ENCODE measurements at regions not wholly inside any gene's neighbourhood (a gene's known extent, or its start where the extent isn't known, plus 50 kb on each side); places are given as distances from the start of the nearest gene placed in this dataset.

- H3K27me3 ChIP-seq: no peaks in the 10 kb centered on the region
- WGBS, 2 donors: 84 to 88% methylated on average over 9 of the region's 9 CpGs
- no peak overlapping the region for H3K4me3 ChIP-seq
- no peaks in the 10 kb centered on the region for H3K9me3 ChIP-seq
- ATAC-seq (no peak), DNase-seq (no peak), FAIRE-seq (no peak)
- no peaks in the 10 kb centered on the region for H3K4me1 ChIP-seq
- intact Hi-C loops (cut with DNase I): no loop called here
- H3K27ac ChIP-seq: no peak overlapping the region
- TF ChIP-seq, protein P1, sequence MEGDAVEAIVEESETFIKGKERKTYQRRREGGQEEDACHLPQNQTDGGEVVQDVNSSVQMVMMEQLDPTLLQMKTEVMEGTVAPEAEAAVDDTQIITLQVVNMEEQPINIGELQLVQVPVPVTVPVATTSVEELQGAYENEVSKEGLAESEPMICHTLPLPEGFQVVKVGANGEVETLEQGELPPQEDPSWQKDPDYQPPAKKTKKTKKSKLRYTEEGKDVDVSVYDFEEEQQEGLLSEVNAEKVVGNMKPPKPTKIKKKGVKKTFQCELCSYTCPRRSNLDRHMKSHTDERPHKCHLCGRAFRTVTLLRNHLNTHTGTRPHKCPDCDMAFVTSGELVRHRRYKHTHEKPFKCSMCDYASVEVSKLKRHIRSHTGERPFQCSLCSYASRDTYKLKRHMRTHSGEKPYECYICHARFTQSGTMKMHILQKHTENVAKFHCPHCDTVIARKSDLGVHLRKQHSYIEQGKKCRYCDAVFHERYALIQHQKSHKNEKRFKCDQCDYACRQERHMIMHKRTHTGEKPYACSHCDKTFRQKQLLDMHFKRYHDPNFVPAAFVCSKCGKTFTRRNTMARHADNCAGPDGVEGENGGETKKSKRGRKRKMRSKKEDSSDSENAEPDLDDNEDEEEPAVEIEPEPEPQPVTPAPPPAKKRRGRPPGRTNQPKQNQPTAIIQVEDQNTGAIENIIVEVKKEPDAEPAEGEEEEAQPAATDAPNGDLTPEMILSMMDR (IDR thresholded peaks at IDR 0.05): no peak
- H3K36me3 ChIP-seq: no peaks in the 10 kb centered on the region
Measured at GRCh38 chr11:105458071-105458470, 151.8 kb upstream of the GRIA4 start.

DNA sequence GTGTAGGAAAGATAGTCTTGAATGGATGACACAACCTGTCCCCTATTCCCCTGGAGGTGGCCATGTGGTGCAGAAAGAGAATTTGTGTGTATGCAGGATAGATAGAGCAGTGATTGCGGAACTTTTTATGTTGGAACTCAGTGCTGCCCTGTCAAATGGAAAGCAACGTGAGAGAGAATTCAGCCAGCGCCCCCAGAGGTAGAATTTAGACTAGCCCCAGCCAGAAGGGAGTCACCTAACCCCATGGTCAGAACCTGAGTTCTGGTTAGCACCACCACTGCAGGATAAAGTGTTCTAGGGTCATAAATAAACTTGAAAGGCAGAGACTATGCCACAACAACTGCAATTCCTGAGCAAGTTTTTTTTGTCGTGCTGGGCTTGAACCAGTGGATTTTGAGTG lies 152.9 kb upstream of the GRIA4 start:
- TF ChIP-seq, protein P1 (IDR thresholded peaks at IDR 0.05): no peak
- H3K27me3 ChIP-seq: no peaks in the 10 kb centered on the region
- H3K4me1 ChIP-seq: no peaks in the 10 kb centered on the region
- H3K9me3 ChIP-seq: no peaks in the 10 kb centered on the region
- DNase-seq (no peak), ATAC-seq (no peak), FAIRE-seq (no peak)
- H3K36me3 ChIP-seq: no peaks in the 10 kb centered on the region
- no peak overlapping the region for H3K27ac ChIP-seq
- H3K4me3 ChIP-seq: no peak overlapping the region
- 65 to 72% methylated on average over 4 of the region's 4 CpGs for WGBS, 2 donors
- intact Hi-C loops (cut with DNase I): no loop called here

GRCh38 chr11:105449100-105449734 lies 160.7 kb upstream of the GRIA4 start:
- ATAC-seq: no peak
- intact Hi-C loops (cut with DNase I): no loop called here
- FAIRE-seq: no peak
- no peak overlapping the region for H3K27ac ChIP-seq
- no peak overlapping the region for H3K4me3 ChIP-seq
- DNase-seq: no peak
- whole genome bisulfite sequencing, 2 donors: 91 to 94% methylated on average over 2 of the region's 2 CpGs
- H3K27me3 ChIP-seq: no peaks in the 10 kb centered on the region
- no peaks in the 10 kb centered on the region for H3K9me3 ChIP-seq
- peaks cover 0 to 4% (median 0%) of the 10 kb centered on the region in 3 donors for H3K4me1 ChIP-seq
- no peaks in the 10 kb centered on the region for H3K36me3 ChIP-seq
- TF ChIP-seq, protein P1 (IDR thresholded peaks at IDR 0.05): no peak

DNA sequence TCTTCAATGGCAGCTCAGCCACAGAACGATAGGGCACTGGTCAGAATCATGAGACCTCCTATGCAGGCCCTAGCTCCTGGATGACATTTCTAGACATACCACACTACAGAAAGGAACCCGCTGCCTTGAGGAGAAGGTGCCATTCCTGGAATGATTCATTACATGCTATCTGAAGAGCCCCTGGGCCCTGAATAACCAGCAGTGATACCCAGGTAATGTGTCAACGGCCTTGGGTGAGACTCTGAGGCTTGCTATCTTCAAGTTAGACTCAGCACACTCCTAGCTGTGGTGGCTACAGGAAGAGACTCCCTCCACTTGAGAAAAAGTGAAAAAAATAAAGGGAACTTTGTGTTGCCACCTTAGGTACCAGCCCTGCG lies 161.2 kb upstream of the GRIA4 start:
- Histone ChIP-seq H3K4me1 (peaks cover 0 to 4% (median 0%) of the 10 kb centered on the region in 3 donors), H3K27ac (no peak overlapping the region), H3K27me3 (no peaks in the 10 kb centered on the region), H3K4me3 (no peak overlapping the region), H3K9me3 (no peaks in the 10 kb centered on the region), H3K36me3 (no peaks in the 10 kb centered on the region)
- 91 to 94% methylated on average over 4 of the region's 4 CpGs for WGBS, 2 donors
- FAIRE-seq (no peak), ATAC-seq (no peak), DNase-seq (no peak)
- intact Hi-C loops (cut with DNase I): no loop called here
- TF ChIP-seq, protein P1 (IDR thresholded peaks at IDR 0.05): no peak

- H3K4me3 ChIP-seq: no peak overlapping the region
- FAIRE-seq: no peak
- TF ChIP-seq, protein P1 (IDR thresholded peaks at IDR 0.05): no peak
- H3K36me3 ChIP-seq: no peaks in the 10 kb centered on the region
- intact Hi-C loops (cut with DNase I): no loop called here
- H3K4me1 ChIP-seq: peaks cover 0 to 4% (median 0%) of the 10 kb centered on the region in 3 donors
- 89 to 95% methylated on average over 1 of the region's 1 CpG for WGBS, 2 donors
- no peak overlapping the region for H3K27ac ChIP-seq
- DNase-seq: no peak
- H3K27me3 ChIP-seq: no peaks in the 10 kb centered on the region
- no peaks in the 10 kb centered on the region for H3K9me3 ChIP-seq
- ATAC-seq: no peak
Measured at GRCh38 chr11:105447936-105448702, 161.8 kb upstream of the GRIA4 start.
